GM10266 (cell line): ENCODE measurements at regions not wholly inside any gene's neighbourhood (a gene's known extent, or its start where the extent isn't known, plus 50 kb on each side); places are given as distances from the start of the nearest gene placed in this dataset.

Experiments
- DNase-seq: peaks from one replicate; pipeline ENCODE4 v3.0.0; 2012; ENCODE audit errors: extremely low spot score
- TF ChIP-seq, protein P1 (sequence below): IDR thresholded peaks from 2 replicates; pipeline ENCODE4 v1.5.1; 2012; ENCODE audit warnings: mild to moderate bottlenecking, low read depth; ENCODE audit not compliant: control insufficient read depth, insufficient read depth; ENCODE audit errors: missing control alignments

DNA sequence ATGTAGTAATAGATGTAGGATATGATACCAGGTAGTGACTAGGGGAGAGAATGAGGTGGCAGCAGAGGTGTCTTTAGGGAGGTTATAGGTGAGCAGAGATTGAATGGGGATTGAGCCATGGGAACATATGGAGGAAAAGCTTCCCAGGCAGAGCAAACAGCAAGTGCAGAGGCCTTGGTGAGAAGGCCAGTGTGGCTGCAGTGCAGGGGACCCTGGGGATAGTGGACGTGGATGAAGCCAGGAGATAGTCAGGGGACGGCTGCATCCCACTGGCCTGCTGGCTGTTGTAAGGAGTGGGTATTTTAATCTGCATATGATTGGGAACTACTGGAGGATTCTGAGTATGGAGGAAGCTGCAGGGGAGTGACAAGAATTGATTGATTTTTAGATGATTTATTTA lies 62.7 kb upstream of the TRAK1 start:
- no peak for DNase-seq
- TF ChIP-seq, protein P1, sequence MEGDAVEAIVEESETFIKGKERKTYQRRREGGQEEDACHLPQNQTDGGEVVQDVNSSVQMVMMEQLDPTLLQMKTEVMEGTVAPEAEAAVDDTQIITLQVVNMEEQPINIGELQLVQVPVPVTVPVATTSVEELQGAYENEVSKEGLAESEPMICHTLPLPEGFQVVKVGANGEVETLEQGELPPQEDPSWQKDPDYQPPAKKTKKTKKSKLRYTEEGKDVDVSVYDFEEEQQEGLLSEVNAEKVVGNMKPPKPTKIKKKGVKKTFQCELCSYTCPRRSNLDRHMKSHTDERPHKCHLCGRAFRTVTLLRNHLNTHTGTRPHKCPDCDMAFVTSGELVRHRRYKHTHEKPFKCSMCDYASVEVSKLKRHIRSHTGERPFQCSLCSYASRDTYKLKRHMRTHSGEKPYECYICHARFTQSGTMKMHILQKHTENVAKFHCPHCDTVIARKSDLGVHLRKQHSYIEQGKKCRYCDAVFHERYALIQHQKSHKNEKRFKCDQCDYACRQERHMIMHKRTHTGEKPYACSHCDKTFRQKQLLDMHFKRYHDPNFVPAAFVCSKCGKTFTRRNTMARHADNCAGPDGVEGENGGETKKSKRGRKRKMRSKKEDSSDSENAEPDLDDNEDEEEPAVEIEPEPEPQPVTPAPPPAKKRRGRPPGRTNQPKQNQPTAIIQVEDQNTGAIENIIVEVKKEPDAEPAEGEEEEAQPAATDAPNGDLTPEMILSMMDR, result no peak

GRCh38 chr3:42027571-42027970 lies 63.6 kb upstream of the TRAK1 start:
- TF ChIP-seq, protein P1, result no peak
- no peak for DNase-seq

DNA sequence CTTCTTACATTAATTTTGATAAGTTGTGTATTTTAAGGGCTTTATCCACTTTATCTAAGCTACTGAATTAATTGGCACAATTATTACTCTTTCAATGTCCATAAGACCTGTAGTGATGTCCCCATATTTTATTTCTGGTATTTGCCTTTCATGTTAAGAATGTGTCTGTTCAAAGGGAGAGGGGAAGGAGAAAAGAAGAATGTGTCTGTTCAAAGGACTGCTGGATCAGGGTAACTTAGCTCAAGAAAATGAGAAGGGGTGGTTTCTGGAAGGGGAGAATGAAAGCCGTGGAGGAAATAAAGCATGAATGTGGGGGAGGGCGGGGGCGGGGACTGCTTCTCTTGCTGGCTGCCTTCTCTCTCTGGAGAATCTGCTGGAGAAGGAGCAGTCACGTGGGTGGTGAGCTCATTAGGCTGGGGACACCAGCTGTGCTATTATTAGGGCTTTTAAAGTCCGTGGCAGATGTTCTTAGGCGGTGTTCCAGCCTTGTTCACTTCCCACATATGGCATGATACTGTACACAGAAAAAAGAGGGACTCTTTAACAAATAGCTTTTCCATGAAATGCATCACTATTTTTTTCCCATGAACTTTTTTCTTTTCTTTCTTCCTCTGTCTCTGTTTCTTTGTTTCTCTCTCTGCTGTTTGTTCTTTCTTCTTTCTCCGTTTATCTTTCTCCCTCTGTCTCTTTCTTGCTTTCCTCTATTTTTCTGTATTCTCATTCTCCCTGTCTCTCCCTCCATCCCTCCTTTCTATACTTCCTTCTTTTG lies 63.7 kb upstream of the ULK4 start:
- peak; percentile 57 for DNase-seq

DNA sequence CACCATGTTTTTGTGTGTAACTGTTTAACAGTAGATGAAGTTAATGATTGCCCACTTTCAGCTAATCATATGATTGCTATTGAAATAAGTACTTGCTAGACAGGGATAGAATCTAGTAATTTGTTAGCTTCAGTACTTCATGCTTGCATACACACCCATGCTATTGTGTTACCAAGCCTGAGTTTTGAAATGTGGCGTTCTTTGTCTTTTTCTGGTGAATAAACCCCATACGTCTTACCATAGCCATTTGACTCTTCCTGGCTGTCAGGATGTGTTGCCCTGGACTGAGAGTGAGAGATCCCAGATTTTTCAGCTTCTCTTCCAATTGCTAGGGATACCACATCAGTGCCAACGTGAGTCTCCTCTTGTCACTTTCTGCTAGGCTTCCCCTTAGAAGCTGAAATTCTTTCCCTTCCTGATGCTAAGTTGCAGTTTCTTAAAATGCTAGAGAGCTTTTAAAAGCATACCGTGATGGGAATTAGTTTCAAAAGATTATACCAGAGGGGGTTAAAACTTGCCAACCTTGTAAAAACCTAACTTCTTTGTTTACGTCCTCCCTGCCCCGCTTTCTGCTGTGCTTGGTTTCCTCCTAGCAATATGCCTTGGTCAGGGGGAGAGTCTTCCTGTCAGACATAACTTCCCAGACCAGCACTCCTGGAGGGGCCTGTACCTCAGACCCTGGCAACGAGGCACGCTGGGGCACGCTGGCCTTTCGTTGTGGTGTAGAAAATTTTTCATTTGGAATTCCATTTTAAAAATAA lies 62.9 kb upstream of the ULK4 start:
- TF ChIP-seq, protein P1, result no peak
- no peak for DNase-seq

More for the DNA sequence above, 63.7 kb upstream of the ULK4 start:
- TF ChIP-seq, protein P1, result no peak

DNA sequence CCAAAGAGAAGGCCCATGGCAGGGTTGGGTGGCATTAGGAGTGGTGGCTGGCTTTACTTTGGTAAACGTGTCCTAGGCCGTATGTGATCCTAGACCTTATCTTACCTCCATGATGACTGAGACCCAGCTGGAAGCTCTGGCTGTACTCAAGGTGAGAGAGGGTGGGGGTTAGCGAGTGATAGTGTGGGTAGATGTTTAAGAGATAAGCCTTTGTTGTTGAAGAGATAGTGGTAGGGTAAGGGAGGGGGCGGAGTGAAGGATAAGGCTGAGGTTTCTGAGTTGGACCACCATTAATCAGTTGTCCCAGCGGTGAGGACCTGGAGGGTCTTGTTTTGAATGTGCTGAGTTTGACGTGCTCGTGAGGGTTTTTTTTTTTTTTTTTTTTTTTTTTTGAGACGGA lies 61.5 kb upstream of the ULK4 start:
- TF ChIP-seq, protein P1, result no peak

GRCh38 chr3:42022355-42022754 lies 60.5 kb upstream of the ULK4 start:
- DNase-seq, result no peak
- TF ChIP-seq, protein P1, result no peak

More for the DNA sequence above, 61.5 kb upstream of the ULK4 start:
- DNase-seq, result no peak

GRCh38 chr3:42020684-42021307 lies 58.9 kb upstream of the ULK4 start:
- TF ChIP-seq, protein P1, result no peak
- no peak for DNase-seq
